A549 (cell line): ENCODE measurements at regions not wholly inside any gene's neighbourhood (a gene's known extent, or its start where the extent isn't known, plus 50 kb on each side); places are given as distances from the start of the nearest gene placed in this dataset.

Experiments used
- ATAC-seq, 2 experiments: fragments of 200-7000 bp in 1 of 2; fragments of >200 bp in 1 of 2; cut with Nextera tagmentation in 1 of 2; cut with Tn5 transposase in 1 of 2; 3 replicates each; pipeline versions ENCODE4 v1.8.0 to v1.9.1; 2018 to 2020; ENCODE audit warnings: mild to moderate bottlenecking in 1 of 2, moderate library complexity in 1 of 2
- CTCF ChIA-PET: fragments of 300-600 bp; sonication (Branson Sonifier 250); formaldehyde crosslinking; extraction: SDS; loops from one replicate; lab custom pipeline; 2021; ENCODE audit warnings: antibody characterized with exemption, inconsistent platforms; lab: Yijun Ruan, JAX
- POLR2A ChIA-PET: fragments of 350-600 bp; formaldehyde crosslinking; extraction: SDS; loops from one replicate; lab custom pipeline; 2021; ENCODE audit warnings: antibody characterized with exemption, inconsistent platforms; lab: Yijun Ruan, JAX
- DNase-seq, 2 experiments: peaks; one replicate each; pipeline versions ENCODE4 v3.0.0 to v3.0.0-alpha.2; 2011 to 2016; ENCODE audit warnings: low read depth in 1 of 2, low spot score in 1 of 2
- FAIRE-seq: peaks from 2 replicates; lab custom pipeline; 2011; peaks lifted over from hg19 to GRCh38; lab: Jason Lieb, UNC
- H3K27ac ChIP-seq, 2 experiments: fragments of >200 bp; sonication (Bioruptor Twin); formaldehyde crosslinking; 3 replicates each; pipeline ENCODE4 v1.5.1; 2016 to 2017
- H3K4me1 ChIP-seq: fragments of >200 bp; sonication (Bioruptor Twin); formaldehyde crosslinking; 3 replicates; pipeline ENCODE4 v1.6.1; 2016
- H3K4me2 ChIP-seq: fragments of >200 bp; sonication (Bioruptor Twin); formaldehyde crosslinking; 3 replicates; pipeline ENCODE4 v1.6.1; 2016
- H3K4me3 ChIP-seq: fragments of >200 bp; sonication (Bioruptor Twin); formaldehyde crosslinking; 3 replicates; pipeline ENCODE4 v1.5.1; 2016
- H3K9me3 ChIP-seq: fragments of >200 bp; sonication (Bioruptor Twin); formaldehyde crosslinking; 3 replicates; pipeline ENCODE4 v1.6.1; 2016
- EHF ChIP-seq: fragments of 250-450 bp; sonication (Bioruptor Pico); IDR thresholded peaks from 2 replicates; pipeline ENCODE4 v1.5.0; 2020; ENCODE audit warnings: mild to moderate bottlenecking
- FOSB ChIP-seq: fragments of 250-450 bp; sonication (Bioruptor Pico); IDR thresholded peaks from 2 replicates; pipeline ENCODE4 v1.5.0; 2020; ENCODE audit warnings: mild to moderate bottlenecking, moderate library complexity
- FOXS1 ChIP-seq: fragments of 250-450 bp; sonication (Bioruptor Pico); IDR thresholded peaks from 2 replicates; pipeline ENCODE4 v1.5.0; 2020; ENCODE audit warnings: mild to moderate bottlenecking, moderate library complexity
- HDAC2 ChIP-seq: fragments of 200-600 bp; sonication (generic); IDR thresholded peaks from 2 replicates; pipeline ENCODE4 v1.6.1; 2016
- HOXA7 ChIP-seq: fragments of 250-450 bp; sonication (Bioruptor Pico); IDR thresholded peaks from 2 replicates; pipeline ENCODE4 v1.5.0; 2020; ENCODE audit warnings: mild to moderate bottlenecking, moderate library complexity
- HOXB13 ChIP-seq: fragments of 250-450 bp; sonication (Bioruptor Pico); IDR thresholded peaks from 2 replicates; pipeline ENCODE4 v1.5.0; 2020; ENCODE audit warnings: low read depth, mild to moderate bottlenecking, moderate library complexity
- KDM1A ChIP-seq: fragments of 200-600 bp; sonication (generic); IDR thresholded peaks from 2 replicates; pipeline ENCODE4 v1.6.1; 2016; ENCODE audit warnings: low read depth, mild to moderate bottlenecking
- MAFK ChIP-seq: fragments of 450-650 bp; IDR thresholded peaks from 2 replicates; pipeline ENCODE4 v1.6.1; 2014; ENCODE audit not compliant: partially characterized antibody
- NR3C1 ChIP-seq: fragments of >200 bp; sonication (Bioruptor Twin); formaldehyde crosslinking; IDR thresholded peaks from 3 replicates; pipeline ENCODE4 v1.6.1; 2017
- REST ChIP-seq: fragments of 200-600 bp; sonication (generic); IDR thresholded peaks from 2 replicates; pipeline ENCODE4 v1.6.1; 2016; ENCODE audit warnings: antibody characterized with exemption, mild to moderate bottlenecking, moderate library complexity
- SMC3 ChIP-seq: fragments of >200 bp; sonication (Bioruptor Twin); formaldehyde crosslinking; IDR thresholded peaks from 3 replicates; pipeline ENCODE4 v1.6.1; 2018; ENCODE audit warnings: inconsistent platforms
- ZFP36 ChIP-seq: fragments of 450-650 bp; IDR thresholded peaks from 2 replicates; pipeline ENCODE4 v1.6.1; 2014; ENCODE audit warnings: borderline replicate concordance; ENCODE audit not compliant: partially characterized antibody
- WGBS: methylation state at CpG from one replicate; pipeline ENCODE4 v1.1.6; 2017; ENCODE audit errors: missing lambda C conversion rate; 5-methylcytosine and 5-hydroxymethylcytosine counted together

- Histone ChIP-seq H3K4me3 (peak overlapping the region; percentile 98; the same call in 2 of the 3 replicates), H3K9me3 (no peaks in the 10 kb centered on the region), H3K27ac (peak overlapping the region in 1 of 2 experiments; percentile 98; a peak in 1 of 6 replicates), H3K4me1 (peaks cover 11% of the 10 kb centered on the region), H3K4me2 (peak overlapping the region; percentile 77)
- 93% methylated on average over 2 of the region's 2 CpGs for WGBS
- CTCF ChIA-PET = interaction anchor here (0.7 to 1.9 kb wide), 4 partner anchors 8 to 88 kb away, joined by 3 to 7 read pairs (median 4); no protein-coding TSS in a partner anchor
- TF ChIP-seq EHF (CRISPR knock-in tag) (no peak), HOXB13 (CRISPR knock-in tag) (no peak), REST (no peak), ZFP36 (no peak), SMC3 (no peak), NR3C1 (no peak), KDM1A (no peak), FOSB (CRISPR knock-in tag) (no peak), FOXS1 (CRISPR knock-in tag) (no peak), HDAC2 (no peak), HOXA7 (no peak), MAFK (no peak)
- FAIRE-seq (no peak), ATAC-seq (peak in 1 of 2 experiments; percentile 6; a peak in 2 of 6 replicates), DNase-seq (no peak)
- POLR2A ChIA-PET = interaction anchor here (0.6 kb wide), 1 partner anchor 9 kb away, joined by 3 read pairs; no protein-coding TSS in a partner anchor
Observed at GRCh38 chr3:42012383-42012934, 50.6 kb upstream of the ULK4 start.
